Keratinocyte (primary cell): ENCODE measurements at regions not wholly inside any gene's neighbourhood (a gene's known extent, or its start where the extent isn't known, plus 50 kb on each side); places are given as distances from the start of the nearest gene placed in this dataset.

ENCODE experiments used
- DNase-seq: peaks from one replicate; pipeline ENCODE4 v3.0.0-alpha.2; 2011; ENCODE audit warnings: low read depth, missing footprints, low spot score
- FAIRE-seq: peaks from 2 replicates; lab custom pipeline; 2011; peaks lifted over from hg19 to GRCh38; lab: Jason Lieb, UNC
- H2AFZ ChIP-seq: 2 replicates; pipeline ENCODE4 v1.6.0; 2012; ENCODE audit warnings: low read length, control low read depth, inconsistent platforms; ENCODE audit not compliant: control insufficient read depth
- H3K27ac ChIP-seq: 2 replicates; pipeline ENCODE4 v1.5.1; 2011; ENCODE audit warnings: low read length; ENCODE audit not compliant: control insufficient read depth, insufficient read depth
- H3K27me3 ChIP-seq: 3 replicates; pipeline ENCODE4 v1.6.0; 2011; ENCODE audit warnings: low read length; ENCODE audit not compliant: control insufficient read depth, insufficient read depth; ENCODE audit errors: extremely low read depth
- H3K36me3 ChIP-seq, 2 experiments: 2 replicates in 1 of 2; 3 replicates in 1 of 2; pipeline ENCODE4 v1.5.1; 2011; ENCODE audit warnings: low read length in 2 of 2, mild to moderate bottlenecking in 1 of 2; ENCODE audit not compliant: control insufficient read depth in 2 of 2, insufficient read depth in 2 of 2; ENCODE audit errors: extremely low read depth in 1 of 2
- H3K4me1 ChIP-seq: 3 replicates; pipeline ENCODE4 v1.5.1; 2011; ENCODE audit warnings: low read length; ENCODE audit not compliant: control insufficient read depth, insufficient read depth; ENCODE audit errors: extremely low read depth
- H3K4me2 ChIP-seq: 3 replicates; pipeline ENCODE4 v1.6.0; 2011; ENCODE audit warnings: low read depth, low read length; ENCODE audit not compliant: control insufficient read depth, insufficient read depth; ENCODE audit errors: extremely low read depth
- H3K4me3 ChIP-seq, 3 experiments: fragments of 200-600 bp in 1 of 3; sonication (generic) in 1 of 3; 2 replicates in 2 of 3; 3 replicates in 1 of 3; pipeline ENCODE4 v1.5.1; 2011 to 2016; ENCODE audit warnings: low read length in 3 of 3, mild to moderate bottlenecking in 3 of 3, control low read depth in 2 of 3, inconsistent platforms in 1 of 3, low read depth in 1 of 3, mixed read lengths in 1 of 3, mixed run types in 1 of 3, moderate library complexity in 1 of 3; ENCODE audit not compliant: control insufficient read depth in 2 of 3, insufficient read depth in 2 of 3; ENCODE audit errors: extremely low read depth in 1 of 3
- H3K79me2 ChIP-seq: 2 replicates; pipeline ENCODE4 v1.6.0; 2012; ENCODE audit warnings: low read length; ENCODE audit not compliant: control insufficient read depth, insufficient read depth
- H3K9ac ChIP-seq: 3 replicates; pipeline ENCODE4 v1.6.0; 2011; ENCODE audit warnings: low read length; ENCODE audit not compliant: control insufficient read depth, insufficient read depth; ENCODE audit errors: extremely low read depth
- H3K9me1 ChIP-seq: 3 replicates; pipeline ENCODE4 v1.6.0; 2011; ENCODE audit warnings: low read length; ENCODE audit not compliant: control insufficient read depth, insufficient read depth; ENCODE audit errors: extremely low read depth
- H3K9me3 ChIP-seq: 2 replicates; pipeline ENCODE4 v1.5.1; 2012; ENCODE audit warnings: low read depth, low read length; ENCODE audit not compliant: control insufficient read depth
- H4K20me1 ChIP-seq: 3 replicates; pipeline ENCODE4 v1.6.0; 2011; ENCODE audit warnings: low read length; ENCODE audit not compliant: control insufficient read depth, insufficient read depth; ENCODE audit errors: extremely low read depth
- CTCF ChIP-seq, 3 experiments: IDR thresholded peaks in 1 of 3; conservative IDR thresholded peaks in 1 of 3; optimal IDR thresholded peaks in 1 of 3; 2 replicates in 2 of 3; 3 replicates in 1 of 3; pipeline versions ENCODE3 to v1.5.1; 2011; ENCODE audit warnings: low read length in 3 of 3, mild to moderate bottlenecking in 3 of 3, moderate library complexity in 2 of 3, control low read depth in 1 of 3, inconsistent platforms in 1 of 3; ENCODE audit not compliant: insufficient read depth in 2 of 3; ENCODE audit errors: extremely low read depth in 1 of 3
- EZH2 ChIP-seq: IDR thresholded peaks from one replicate; pipeline ENCODE4 v1.6.1; 2012; ENCODE audit warnings: inconsistent platforms, mild to moderate bottlenecking, low read length, moderate library complexity
- dilution Hi-C: fragments of 300-500 bp; cut with MboI; formaldehyde crosslinking; loops from one replicate; pipeline ENCODE4 v1.7.0; 2020; ENCODE audit warnings: low sequenced_read_pairs; ENCODE audit not compliant: extremely low pct_ligation_motif_present

- no peaks in the 10 kb centered on the region for H3K27me3 ChIP-seq
- dilution Hi-C loops = no loop called here
- H4K20me1 ChIP-seq = no peaks in the 10 kb centered on the region
- no peaks in the 10 kb centered on the region for H3K4me1 ChIP-seq
- H3K9me1 ChIP-seq = no peaks in the 10 kb centered on the region
- H3K79me2 ChIP-seq = no peaks in the 10 kb centered on the region
- H3K4me3 ChIP-seq = no peak overlapping the region
- H3K27ac ChIP-seq = no peak overlapping the region
- DNase-seq (no peak), FAIRE-seq (no peak)
- no peak overlapping the region for H3K4me2 ChIP-seq
- H3K9ac ChIP-seq = no peak overlapping the region
- no peaks in the 10 kb centered on the region for H3K9me3 ChIP-seq
- no peaks in the 10 kb centered on the region for H3K36me3 ChIP-seq
- TF ChIP-seq EZH2 (no peak), CTCF (optimal IDR thresholded peaks at IDR 0.05 in 1 of 3, IDR thresholded peaks at IDR 0.05 in 1 of 3, conservative IDR thresholded peaks at IDR 0.05 in 1 of 3; ENCODE audit: extremely low read depth in 1 of 3, insufficient read depth in 2 of 3, low read length in 3 of 3) (no peak)
- no peak overlapping the region for H2AFZ ChIP-seq
Observed at GRCh38 chr6:168828035-168828434, 387.1 kb downstream of the SMOC2 start.

- Histone ChIP-seq H3K4me2 (no peak overlapping the region), H3K79me2 (no peaks in the 10 kb centered on the region), H3K9ac (no peak overlapping the region), H3K4me3 (no peak overlapping the region), H3K27me3 (no peaks in the 10 kb centered on the region), H4K20me1 (no peaks in the 10 kb centered on the region), H3K9me3 (no peaks in the 10 kb centered on the region), H3K9me1 (no peaks in the 10 kb centered on the region), H3K4me1 (no peaks in the 10 kb centered on the region), H3K36me3 (no peaks in the 10 kb centered on the region), H3K27ac (no peak overlapping the region), H2AFZ (no peak overlapping the region)
- FAIRE-seq (no peak), DNase-seq (no peak)
- TF ChIP-seq EZH2 = no peak
- no peak for TF ChIP-seq CTCF (optimal IDR thresholded peaks at IDR 0.05 in 1 of 3, IDR thresholded peaks at IDR 0.05 in 1 of 3, conservative IDR thresholded peaks at IDR 0.05 in 1 of 3; ENCODE audit: extremely low read depth in 1 of 3, insufficient read depth in 2 of 3, low read length in 3 of 3)
- dilution Hi-C loops = no loop called here
Observed at GRCh38 chr6:168827586-168827871, 386.5 kb downstream of the SMOC2 start.
